Activated naive CD4-positive, alpha-beta T cell treated with Interleukin-2 at 50 U/mL for 16 hours (primary cell): ENCODE measurements at regions not wholly inside any gene's neighbourhood (a gene's known extent, or its start where the extent isn't known, plus 50 kb on each side); places are given as distances from the start of the nearest gene placed in this dataset.
A peak's percentile ranks its signal among the peaks of the same experiment; 100 is the strongest.

Experiments used
- DNase-seq: peaks from one replicate; pipeline ENCODE4 v3.0.0-alpha.2; 2020

DNA sequence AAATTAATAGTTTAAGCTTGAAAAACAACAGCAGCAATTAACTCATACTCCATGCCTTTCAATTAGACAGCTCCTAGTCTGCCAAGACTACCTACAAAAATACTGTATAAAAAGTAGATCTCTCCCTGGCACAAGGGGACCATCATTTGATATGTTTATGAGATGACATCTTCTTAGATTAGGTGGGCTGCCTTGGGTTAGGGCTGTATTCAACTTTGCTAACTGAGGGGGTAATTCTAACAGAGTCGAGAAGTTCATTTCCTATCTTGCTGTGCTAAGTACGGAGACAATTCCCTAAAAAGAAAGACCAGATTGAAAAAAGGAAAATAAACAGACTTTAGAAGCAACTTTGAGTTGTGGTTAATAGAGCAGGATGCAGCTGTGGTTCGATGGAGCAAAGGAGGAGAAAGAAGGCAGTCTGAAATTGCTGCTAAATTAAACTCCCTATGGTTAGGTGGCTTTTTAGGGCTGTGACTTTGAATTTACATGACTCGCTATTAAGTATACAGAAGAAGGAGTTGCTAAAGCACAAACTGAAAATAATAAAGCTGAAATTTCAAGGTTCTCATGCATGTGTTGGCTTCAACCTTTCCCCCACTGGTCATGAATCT lies 75.4 kb downstream of the CDC7 start:
- no peak for DNase-seq

DNA sequence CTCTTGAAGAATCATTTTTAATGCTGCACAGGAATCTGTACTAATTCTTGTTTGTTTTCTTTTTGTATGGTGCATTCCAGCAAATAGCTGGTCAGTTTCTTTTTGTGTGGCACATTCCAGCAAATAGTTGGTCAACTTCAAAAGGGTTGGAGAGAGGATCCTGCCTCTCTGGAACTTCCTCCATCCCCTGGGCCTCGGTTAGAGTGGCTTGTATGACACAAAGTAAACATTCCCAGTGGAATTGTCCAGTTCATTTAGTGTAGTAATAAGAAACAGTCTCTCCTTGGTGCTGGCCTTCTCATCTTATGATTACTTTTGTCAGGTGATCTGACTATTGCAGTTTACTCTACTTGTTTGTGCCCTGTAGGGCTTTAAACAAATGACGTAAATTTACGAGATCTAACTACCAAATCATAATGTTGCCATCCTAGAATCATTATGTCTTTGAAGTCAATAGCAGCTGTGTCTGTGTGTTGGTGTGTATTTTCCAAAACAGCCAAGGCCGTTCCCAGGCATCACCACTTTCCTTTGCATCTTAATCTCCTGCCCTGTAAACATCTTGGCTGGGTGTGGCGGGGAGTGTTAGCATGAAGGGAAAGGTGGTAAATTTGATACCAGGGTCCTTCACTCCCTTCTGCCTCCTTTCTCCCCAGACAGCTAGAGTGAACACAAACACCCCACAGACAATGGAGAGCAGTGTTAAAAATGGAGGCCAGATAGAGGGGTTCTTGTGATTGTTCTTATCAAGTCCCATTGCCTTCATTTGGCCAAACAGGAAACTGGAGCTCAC lies 77.9 kb downstream of the CDC7 start:
- no peak for DNase-seq

DNA sequence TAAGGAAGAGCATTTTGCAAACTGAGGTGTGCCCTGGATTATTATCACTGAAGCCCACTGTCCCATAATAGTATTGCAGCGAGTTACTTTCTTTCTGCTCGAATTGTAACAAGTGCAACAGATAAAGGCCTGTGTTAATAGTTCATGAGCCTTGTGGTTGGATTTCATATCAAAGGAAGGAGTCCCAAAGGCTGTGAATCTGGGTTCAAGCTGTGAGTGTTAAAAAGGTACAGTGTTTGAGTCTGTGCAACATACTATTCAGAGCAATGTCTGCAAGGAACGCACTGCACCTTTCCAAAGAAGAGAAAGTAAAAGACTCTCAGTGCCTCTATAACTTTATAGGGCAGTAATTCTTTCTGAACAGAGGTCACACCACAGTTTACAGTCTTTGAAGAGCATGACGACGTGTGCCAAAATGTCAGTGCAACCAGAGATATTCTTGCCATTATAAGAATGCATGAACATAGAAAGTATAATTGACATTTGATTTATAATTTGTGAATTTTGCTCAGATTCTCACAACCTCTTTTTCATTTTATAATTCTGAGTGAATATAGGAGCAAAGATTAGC lies 79.1 kb downstream of the CDC7 start:
- DNase-seq = no peak

DNA sequence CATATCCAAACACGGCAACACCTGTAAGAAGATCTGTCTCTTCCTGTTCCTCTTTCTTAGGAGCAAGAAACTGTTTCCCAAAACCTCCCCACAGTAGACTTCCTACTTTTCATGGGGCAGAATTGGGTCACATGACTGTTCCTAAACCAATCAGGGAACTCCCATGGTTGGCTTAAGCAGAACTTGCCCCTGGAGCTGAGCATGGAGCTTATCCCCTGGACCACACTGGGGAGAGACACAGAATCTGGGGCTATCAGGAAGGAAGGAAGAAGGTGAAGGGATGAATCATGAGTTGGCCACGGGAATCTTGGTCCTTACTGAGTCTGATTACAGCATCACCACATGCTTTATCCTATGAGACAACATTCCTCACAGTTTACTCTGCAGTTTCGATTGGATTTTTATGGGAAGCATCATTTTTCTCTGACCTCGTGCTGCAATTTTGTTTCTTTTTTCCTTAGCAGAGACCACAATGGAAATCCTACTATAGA lies 81.8 kb downstream of the CDC7 start:
- DNase-seq = no peak

DNA sequence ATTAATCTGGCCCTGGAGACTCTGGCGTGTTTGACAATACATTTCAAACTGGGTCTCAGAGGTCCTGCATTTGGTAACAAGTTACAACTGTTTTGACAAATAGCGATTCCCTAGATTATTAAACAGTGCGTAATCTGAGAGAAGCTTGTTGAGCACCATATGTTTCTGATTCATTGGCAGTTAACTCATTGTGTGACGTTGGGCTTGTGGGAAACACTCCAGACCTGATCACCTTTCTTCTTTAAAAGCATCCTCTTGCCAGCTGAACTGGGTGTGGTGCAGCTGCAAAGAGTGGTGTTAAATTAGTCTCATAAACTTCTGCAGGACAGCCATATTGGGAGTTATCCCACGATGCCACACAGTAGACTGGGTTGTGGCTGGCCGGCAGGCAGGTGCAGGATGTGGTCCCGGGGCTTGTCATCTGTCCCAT lies 82.7 kb downstream of the CDC7 start:
- DNase-seq = no peak

DNA sequence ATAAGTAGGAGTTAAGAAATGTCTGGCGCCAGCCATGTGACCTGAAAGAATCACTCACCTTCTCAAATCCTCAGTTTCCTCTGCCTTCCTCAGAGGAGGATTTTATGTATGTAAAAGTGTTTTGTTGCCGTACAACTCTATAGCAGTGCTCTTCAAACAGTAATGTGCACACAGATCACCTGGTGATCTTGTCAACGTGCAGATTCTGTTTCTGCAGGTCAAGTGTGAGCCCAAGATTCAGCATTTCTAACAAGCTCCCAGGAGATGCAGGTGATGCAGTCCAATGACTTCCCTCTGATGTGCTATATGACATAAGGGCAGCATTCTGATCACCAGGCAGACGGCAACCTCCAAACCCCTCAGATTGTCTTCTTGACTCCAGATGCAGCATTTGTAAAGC lies 83.7 kb downstream of the CDC7 start:
- DNase-seq = no peak

DNA sequence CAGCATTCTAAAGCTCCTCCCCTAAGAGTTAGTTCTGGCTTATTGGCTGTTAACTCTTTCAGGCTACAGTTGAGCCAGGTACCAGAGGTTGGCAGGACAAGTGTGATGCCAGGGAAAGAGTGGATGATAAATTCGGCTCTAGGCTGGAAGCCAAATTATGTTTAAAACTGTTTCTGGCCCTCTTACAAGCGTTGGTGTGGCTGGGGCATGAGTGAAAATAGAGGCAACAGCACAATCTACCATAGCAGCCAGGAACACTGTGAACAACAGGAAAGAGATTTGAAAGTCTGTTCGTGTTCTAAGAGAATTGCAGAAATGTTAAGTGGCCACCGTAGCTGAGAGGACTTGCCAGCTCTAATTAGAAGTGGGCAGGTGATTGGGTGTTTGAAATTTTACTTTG lies 84.2 kb downstream of the CDC7 start:
- no peak for DNase-seq

DNA sequence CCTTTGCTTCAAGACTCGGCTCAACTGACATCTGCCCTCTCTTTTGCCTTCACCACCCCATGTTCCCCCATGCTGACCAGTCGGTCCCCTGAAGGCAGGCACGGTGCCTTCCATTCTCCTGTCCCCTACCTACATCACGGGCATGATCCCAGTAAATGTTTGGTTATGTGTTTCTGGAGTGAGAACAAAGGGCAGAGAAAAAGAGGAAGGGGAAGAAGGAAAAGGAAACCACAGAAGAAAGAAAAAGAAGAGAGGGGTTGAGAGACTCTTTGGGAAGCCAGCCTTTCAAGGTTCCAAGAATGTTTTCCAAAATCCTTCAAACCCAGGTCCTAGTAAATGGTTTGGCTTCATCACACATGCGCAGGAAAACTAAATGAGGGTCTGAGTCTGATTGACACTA lies 84.9 kb downstream of the CDC7 start:
- no peak for DNase-seq

DNA sequence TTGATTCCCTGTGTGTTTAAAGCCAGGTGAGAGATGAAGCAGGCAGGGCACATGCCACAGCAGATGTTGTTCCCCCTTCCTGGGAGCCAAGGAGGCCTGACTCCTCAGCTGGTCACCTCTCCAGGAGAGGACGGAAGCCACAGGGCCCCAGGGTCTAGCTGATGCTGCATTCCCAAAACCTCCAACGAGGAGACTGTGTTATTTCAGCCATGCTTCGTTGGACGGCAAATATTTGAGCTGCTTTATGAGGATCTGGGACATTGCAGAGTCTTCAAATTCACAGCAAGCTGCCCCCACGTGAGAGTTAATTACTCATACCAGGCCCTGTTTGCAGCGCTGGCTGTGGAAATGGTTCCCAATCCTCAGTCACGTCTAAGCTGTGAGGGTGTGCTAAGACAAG lies 85.3 kb downstream of the CDC7 start:
- no peak for DNase-seq

DNA sequence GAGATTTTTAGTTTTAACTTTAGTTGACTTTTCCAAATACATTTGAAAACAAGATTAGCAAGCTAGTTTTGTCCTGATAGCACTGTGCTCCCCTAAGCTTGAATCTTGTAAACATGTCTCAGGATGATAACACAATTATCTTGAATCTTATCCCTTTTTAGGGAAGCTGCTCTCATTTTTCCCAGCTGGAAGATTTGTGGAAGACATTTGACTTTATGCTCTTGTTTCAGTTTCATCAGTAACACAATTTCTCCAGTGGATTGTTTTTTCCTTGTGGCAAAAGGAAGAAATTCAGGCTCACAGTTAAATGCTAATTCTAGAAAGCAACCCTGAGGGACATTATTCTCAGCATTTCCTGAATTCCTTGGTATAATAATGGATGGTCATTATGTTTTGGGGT lies 88.8 kb downstream of the CDC7 start:
- DNase-seq = no peak

DNA sequence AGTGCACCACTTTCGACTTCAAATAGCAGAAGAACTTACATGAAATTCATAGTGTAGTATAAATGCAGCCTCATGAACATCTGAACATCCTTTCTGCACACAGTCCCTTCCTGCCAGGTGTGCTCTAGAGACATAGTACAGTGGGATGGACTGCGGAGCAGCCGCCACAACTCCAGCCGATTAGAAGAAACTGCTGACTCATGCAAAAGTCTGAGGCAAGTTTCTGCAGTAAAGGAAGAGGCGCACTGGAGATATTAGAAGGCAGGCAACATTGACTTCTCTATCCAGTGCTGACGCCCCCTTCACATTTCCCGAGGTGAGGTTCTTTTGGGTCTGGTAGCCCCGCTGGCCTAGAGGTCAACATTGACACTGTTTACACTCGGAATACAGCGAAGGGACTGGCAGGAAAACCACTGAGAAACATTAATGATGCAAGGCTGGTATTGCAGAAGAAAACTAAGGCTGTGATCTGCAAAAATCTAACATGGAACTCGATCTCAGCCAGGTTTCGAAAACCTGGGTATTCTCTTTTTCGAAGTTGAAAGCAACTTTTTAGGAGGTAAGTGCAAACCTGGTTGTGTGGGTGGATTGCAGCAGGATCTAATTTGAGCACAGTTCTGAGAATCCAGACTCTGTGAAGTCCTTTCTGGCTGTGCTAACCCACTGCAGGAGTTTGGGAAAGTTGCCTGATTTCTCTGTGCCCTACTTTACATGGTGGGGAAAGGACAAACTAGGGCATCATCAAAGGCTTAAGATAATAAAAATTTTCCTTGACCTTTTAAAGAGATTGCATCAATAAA lies 90.7 kb downstream of the CDC7 start:
- no peak for DNase-seq

DNA sequence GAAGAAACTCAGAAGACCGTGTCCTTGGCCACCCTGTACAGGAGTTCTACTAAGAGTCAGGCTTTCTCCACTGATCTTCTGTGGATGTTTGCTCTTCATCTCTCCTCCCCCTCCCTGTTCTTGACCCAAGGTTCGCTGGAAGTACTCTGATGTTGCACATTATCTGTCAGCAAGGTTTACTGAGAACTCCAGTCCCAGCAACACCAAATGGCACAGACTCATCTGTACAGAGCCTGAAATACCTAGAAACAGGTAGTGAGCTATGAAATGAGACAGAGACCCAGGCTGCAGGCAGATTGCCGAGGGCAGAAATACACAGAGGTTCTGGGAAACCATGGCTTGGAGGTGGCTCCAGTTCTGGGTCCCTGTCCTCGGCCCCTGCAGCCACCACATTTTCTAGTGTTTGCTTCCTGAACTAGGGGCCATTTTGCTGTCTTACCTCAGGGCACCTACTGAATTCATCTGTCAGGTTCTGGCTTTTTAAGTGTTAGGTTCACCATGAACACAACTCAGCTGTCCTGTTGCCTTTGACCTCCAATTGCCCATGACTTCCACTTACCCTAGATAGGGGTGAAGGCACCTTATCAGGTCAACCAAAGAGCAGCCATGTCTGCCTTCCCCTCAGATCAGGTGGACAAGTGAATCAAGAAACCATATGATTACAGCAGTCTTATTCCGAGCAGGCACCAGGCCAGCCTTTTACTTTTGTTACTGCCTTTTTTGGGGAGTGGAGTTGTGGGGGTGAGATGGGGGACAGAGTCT lies 92.2 kb downstream of the CDC7 start:
- no peak for DNase-seq

DNA sequence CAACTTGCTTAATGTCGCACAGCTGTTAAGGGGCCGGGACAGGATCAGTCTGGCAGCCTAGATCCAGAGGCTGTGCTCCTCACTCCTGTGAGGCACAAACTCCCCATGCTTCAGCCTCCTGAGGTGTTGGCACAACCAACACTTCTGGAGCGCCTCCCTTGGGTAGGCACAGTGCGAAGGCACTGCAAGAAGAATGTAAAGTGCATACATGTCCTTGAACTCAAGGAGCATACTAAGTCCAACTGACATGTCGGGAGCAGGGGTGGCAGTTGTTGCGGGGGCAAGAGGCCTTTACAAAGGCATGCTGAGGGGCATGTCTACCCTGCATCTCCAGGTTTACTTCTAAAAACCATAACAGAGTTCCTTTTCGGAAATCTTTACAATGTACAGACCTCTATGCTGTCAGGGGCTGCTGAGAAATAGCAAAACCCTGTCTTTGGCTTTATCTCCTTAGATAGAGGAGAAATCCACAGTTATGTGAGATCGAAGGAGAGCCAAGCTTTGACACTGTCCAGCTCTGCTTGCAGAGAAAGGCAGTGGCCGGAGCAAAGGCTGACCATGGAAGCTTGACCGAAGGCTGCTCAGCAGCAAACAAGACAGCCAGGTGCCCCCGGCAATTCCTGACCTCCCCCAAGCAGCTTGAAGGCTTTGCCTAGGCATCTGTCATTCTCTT lies 93.9 kb downstream of the CDC7 start:
- DNase-seq = no peak

DNA sequence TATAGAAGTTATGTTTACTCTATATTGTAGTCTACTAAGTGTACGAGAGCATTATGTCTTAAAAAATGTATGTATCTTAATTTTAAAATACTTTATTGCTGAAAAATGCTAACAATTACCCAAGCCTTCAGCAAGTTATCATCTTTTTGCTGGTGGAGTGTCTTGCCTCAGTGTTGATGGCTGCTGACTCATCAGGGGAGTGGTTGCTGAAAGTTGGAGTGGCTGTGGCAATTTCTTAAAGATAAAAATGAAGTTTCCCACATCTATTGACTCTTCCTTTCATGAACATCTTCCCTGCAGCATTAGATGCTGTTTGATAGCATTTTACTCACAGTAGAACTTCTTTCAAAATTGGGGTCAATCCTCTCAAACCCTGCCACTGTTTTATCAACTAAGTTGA lies 95.8 kb downstream of the CDC7 start:
- no peak for DNase-seq

DNA sequence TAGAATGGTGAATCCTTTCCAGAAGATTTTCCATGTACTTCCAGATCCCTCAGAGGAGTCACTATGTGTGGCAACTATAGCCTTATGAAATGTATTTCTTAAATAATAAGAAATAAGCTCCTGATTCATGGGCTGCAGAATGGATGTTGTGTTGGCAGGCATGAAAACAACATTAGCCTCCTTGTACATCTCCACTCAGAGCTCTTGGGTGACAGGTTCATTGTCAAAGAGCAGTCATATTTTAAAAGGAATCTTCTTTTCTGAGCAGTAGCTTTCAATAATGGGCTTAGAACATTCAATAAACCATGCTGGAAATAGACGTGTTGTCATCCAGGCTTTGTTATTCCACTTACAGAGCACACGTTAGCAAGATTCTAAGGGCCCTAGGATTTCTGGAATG lies 96.6 kb downstream of the CDC7 start:
- no peak for DNase-seq

DNA sequence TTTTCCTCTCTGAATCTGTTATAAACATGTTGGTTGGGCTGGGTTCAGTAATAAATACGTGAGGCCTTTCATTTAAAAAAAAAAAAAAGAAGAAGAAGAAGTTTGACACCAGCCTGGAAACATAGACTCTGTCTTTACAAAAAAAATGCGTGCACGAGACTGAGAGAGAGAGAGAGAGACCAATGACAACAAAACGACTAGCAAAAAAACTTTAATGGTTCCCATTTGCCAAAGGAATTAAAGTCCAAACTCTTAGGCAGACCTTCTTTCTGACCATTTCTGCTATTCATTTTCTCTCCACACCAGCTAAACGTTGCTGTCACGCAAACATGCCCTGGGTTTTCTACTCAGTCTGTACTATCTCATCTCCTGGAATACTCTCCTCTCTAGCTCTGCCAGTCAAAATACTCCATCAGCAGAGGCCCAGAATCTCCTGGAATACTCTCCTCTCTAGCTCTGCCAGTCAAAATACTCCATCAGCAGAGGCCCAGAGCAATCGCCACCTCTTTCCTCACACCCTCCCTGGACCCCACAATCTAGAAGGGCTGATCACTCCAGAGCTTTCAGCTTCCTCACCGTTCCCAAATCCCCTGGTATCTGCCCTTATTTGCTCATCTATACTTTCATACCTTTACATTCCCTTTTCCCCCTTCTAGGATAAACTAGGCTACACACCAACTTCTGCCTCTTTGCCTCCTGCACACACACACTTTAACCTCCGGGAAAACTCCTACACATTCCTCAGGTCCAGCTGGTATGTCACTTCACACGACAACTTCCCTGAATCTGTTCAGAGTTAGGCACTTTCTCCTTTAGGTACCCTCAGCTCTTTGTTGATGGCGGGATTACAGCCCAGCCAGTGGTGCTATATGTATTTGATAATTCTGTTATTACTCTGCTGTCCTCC lies 100.0 kb downstream of the CDC7 start:
- no peak for DNase-seq

DNA sequence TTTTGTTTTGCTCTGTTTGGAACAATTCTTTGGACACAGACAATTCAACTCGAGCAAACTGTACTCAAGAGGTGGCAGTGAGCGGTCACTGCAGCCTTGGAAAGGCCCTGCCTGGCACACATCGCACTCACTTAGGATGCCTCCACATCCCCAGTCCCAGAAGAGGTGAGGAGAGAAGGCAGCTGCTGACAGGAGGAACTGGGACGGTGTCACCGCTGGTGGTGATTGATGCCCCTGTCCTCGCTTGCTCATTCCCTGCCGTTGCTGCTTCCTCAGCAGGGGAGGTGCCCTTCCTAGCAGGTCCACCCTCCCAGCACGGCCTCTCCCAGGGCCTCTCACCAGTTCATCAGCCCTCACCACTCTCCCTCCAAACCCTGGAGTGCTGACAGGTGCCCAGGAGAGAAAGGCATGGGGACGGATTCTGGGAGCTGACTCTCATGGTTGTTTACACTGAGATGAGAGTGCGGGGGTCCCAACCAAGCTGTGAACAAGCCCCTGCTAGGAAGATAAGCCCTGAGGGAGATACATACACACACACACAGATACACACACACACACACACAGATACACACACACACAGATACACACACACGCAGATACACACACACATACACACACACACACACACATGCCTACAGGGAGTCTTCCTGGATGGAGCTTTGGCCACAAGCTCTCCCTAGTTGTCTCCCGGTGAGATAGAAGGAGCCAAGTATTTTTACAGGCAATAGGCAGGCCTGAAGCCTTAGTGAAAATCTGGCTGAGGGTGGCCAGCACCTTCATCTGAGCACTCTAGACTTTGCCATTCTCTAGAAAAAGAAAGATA lies 101.1 kb downstream of the CDC7 start:
- DNase-seq = no peak

DNA sequence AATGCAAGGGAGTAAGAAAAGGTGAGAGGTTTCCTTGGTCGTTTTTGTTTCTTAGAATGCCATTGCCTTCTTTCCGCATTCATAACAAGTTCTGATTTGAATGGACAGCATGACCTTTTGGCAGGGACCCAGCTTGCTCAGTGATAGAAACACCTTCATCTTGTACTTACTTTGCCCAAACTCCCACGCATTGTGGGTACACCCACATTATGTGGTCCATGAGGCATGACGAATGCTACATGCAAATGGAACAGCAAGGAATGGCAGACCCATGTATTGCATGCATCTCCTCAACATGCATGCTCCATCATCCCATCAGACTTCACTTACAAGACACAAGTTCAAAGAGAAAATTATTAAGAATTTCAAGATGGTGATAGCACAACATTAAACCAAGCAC lies 102.8 kb downstream of the CDC7 start:
- peak; percentile 44 for DNase-seq

DNA sequence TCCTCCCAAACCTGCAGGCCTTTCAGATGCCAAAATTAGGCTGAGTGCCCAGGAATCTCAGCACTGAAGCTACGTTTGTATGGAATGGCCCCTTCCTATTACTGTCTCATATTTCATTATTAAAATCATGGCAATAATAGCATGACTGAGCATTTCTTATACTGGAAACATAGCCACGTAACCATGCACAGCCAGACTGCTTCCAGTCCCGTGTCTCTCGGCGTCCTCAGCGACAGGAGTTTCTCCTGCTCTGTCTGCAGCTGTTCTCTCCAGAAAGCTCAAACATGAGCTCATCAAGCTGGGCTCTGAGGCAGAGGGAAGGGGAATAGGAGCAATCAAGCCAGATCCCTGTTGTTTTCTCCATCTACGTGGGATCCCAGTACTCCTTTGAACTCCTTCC lies 104.0 kb downstream of the CDC7 start:
- no peak for DNase-seq

DNA sequence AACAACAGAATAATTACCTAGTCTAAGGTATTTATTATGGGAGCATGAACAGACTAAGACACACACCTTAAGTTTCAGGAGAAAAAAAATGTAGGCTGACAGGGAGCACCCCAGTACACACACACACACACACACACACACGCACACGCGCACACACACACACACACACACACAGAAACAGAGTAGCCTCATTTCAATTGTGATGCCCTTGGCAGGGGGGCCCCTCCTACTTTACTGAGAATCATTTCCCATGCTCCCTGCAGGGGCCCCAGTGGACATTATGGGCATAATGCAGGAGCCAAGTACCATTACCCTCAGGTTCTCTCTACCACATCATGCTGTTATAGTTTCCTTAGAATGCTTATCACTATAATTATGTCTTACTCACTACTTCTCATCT lies 104.9 kb downstream of the CDC7 start:
- no peak for DNase-seq
